Ovary (tissue), 3 donors: ENCODE measurements at regions not wholly inside any gene's neighbourhood (a gene's known extent, or its start where the extent isn't known, plus 50 kb on each side); places are given as distances from the start of the nearest gene placed in this dataset.

ENCODE experiments used
- CTCF ChIP-seq, 3 donors: fragments of 450-650 bp in 2 of 3; fragments of 200-600 bp in 1 of 3; IDR thresholded peaks; one replicate each; pipeline versions ENCODE4 v1.5.1 to v1.8.0; 2016 to 2022; ENCODE audit warnings: antibody characterized with exemption in 3 of 3, mild to moderate bottlenecking in 1 of 3
- EP300 ChIP-seq: sonication (generic); formaldehyde crosslinking; IDR thresholded peaks from one replicate; pipeline ENCODE4 v1.6.1; 2017; ENCODE audit warnings: antibody characterized with exemption
- POLR2A ChIP-seq: fragments of 450-650 bp; IDR thresholded peaks from one replicate; pipeline ENCODE4 v1.6.1; 2017; ENCODE audit warnings: antibody characterized with exemption, mild to moderate bottlenecking, moderate library complexity
- donor health status: DM: no; HTN: no; CAD: no.

DNA sequence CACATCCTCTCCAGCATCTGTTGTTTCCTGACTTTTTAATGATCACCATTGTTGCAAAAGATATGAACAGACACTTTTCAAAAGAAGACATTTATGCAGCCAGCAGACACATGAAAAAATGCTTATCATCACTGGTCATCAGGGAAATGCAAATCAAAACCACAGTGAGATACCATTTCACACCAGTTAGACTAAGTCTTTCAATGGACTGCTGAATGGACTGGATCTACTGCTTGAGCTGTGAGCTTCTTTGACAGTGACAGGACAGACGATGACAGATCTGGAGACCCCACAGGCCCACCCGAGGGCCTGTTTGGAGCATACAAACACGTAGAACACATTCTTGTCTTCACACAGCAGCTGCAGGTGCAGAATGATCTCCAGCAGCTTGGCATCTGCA is 266.1 kb upstream of the RIOK2 start:
- TF ChIP-seq POLR2A (no peak), CTCF (IDR thresholded peaks at IDR 0.05) (no peak), EP300 (no peak)
